A673 (cell line): ENCODE measurements at regions not wholly inside any gene's neighbourhood (a gene's known extent, or its start where the extent isn't known, plus 50 kb on each side); places are given as distances from the start of the nearest gene placed in this dataset.

Experiments
- BruUV-seq: library from RNA; stranded (reverse); fragments of 400-500 nt; replicated peaks from 2 replicates; lab custom pipeline; 2021; lab: Mats Ljungman, UMichigan
- CTCF ChIA-PET: fragments of 300-600 bp; sonication (Branson Sonifier 250); formaldehyde crosslinking; loops from one replicate; lab custom pipeline; 2022; ENCODE audit warnings: antibody characterized with exemption; lab: Charles Lee
- POLR2A ChIA-PET: fragments of 300-600 bp; sonication (Branson Sonifier 250); formaldehyde crosslinking; loops from one replicate; lab custom pipeline; 2022; ENCODE audit warnings: antibody characterized with exemption; ENCODE audit not compliant: low non-redundant PET; lab: Charles Lee
- DNase-seq: peaks from one replicate; pipeline ENCODE4 v3.0.0-alpha.2; 2015; ENCODE audit warnings: low spot score
- H3K27ac ChIP-seq: fragments of 200-600 bp; sonication (generic); 2 replicates; pipeline ENCODE4 v1.5.1; 2016; ENCODE audit warnings: mixed run types, low read depth, mild to moderate bottlenecking, mixed read lengths, antibody characterized with exemption, low read length; ENCODE audit not compliant: poor library complexity, severe bottlenecking
- H3K27me3 ChIP-seq: fragments of 200-600 bp; sonication (generic); replicated peaks from 2 replicates; pipeline ENCODE4 v1.6.1; 2017; ENCODE audit warnings: mixed run types, low read depth, mild to moderate bottlenecking, mixed read lengths, antibody characterized with exemption, low read length; ENCODE audit not compliant: insufficient read depth, poor library complexity
- H3K36me3 ChIP-seq: fragments of 200-600 bp; sonication (generic); 2 replicates; pipeline ENCODE4 v1.6.1; 2016; ENCODE audit warnings: mixed run types, mild to moderate bottlenecking, mixed read lengths, antibody characterized with exemption, low read length; ENCODE audit not compliant: insufficient read depth, poor library complexity, severe bottlenecking
- H3K4me1 ChIP-seq: fragments of 200-600 bp; sonication (generic); 2 replicates; pipeline ENCODE4 v1.6.1; 2017; ENCODE audit warnings: mixed run types, mild to moderate bottlenecking, mixed read lengths, antibody characterized with exemption, low read length; ENCODE audit not compliant: insufficient read depth, poor library complexity, severe bottlenecking
- H3K4me3 ChIP-seq: fragments of 200-600 bp; sonication (generic); 2 replicates; pipeline ENCODE4 v1.5.1; 2016; ENCODE audit warnings: low read depth, mixed run types, mild to moderate bottlenecking, mixed read lengths, low read length; ENCODE audit not compliant: poor library complexity, severe bottlenecking
- H3K9me3 ChIP-seq: fragments of 200-600 bp; sonication (generic); 2 replicates; pipeline ENCODE4 v1.6.1; 2016; ENCODE audit warnings: mixed run types, low read depth, mild to moderate bottlenecking, mixed read lengths, antibody characterized with exemption, low read length; ENCODE audit not compliant: poor library complexity, severe bottlenecking
- EZH2 ChIP-seq: fragments of 200-600 bp; sonication (generic); IDR thresholded peaks from 2 replicates; pipeline ENCODE4 v1.6.1; 2017; ENCODE audit warnings: borderline replicate concordance, low read depth, mild to moderate bottlenecking, mixed read lengths, antibody characterized with exemption, low read length; ENCODE audit not compliant: poor library complexity, severe bottlenecking
- intact Hi-C: fragments of 100-400 bp; cut with micrococcal nuclease; formaldehyde crosslinking; loops from one replicate; pipeline ENCODE4 v1.10.0; 2022; ENCODE audit not compliant: unreplicated experiment
- TF ChIP-seq, protein P1 (sequence below): fragments of 300-800, 200-600 bp; sonication (generic); conservative IDR thresholded peaks from 2 replicates; pipeline ENCODE4 v1.5.1; 2017; ENCODE audit warnings: low read depth, mild to moderate bottlenecking, antibody characterized with exemption, low read length, moderate library complexity, mixed read lengths

DNA sequence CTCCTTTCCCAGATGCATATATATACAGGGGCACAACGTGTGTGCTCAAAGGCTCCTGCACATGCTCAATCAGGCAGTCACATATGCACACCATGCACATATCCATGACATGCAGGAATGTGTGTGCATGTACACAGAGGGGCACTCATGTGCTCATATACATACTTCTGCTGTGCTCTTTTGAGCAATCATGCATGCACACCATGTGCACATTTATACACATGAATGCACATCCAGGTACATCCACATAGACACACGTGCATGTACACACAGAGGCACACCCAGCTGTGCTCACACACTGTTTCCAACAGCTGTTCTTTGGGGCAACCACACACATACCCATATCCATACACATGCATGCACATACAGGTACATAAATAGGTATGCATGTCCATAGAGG, 165.3 kb downstream of the SALL1 start:
- no TSS peak for BruUV-seq
- no peak for DNase-seq
- no peak overlapping the region for H3K4me3 ChIP-seq
- H3K36me3 ChIP-seq, result no peaks in the 10 kb centered on the region
- POLR2A ChIA-PET, result no interaction called here
- H3K4me1 ChIP-seq, result no peaks in the 10 kb centered on the region
- TF ChIP-seq, protein P1, sequence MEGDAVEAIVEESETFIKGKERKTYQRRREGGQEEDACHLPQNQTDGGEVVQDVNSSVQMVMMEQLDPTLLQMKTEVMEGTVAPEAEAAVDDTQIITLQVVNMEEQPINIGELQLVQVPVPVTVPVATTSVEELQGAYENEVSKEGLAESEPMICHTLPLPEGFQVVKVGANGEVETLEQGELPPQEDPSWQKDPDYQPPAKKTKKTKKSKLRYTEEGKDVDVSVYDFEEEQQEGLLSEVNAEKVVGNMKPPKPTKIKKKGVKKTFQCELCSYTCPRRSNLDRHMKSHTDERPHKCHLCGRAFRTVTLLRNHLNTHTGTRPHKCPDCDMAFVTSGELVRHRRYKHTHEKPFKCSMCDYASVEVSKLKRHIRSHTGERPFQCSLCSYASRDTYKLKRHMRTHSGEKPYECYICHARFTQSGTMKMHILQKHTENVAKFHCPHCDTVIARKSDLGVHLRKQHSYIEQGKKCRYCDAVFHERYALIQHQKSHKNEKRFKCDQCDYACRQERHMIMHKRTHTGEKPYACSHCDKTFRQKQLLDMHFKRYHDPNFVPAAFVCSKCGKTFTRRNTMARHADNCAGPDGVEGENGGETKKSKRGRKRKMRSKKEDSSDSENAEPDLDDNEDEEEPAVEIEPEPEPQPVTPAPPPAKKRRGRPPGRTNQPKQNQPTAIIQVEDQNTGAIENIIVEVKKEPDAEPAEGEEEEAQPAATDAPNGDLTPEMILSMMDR, result no peak
- TF ChIP-seq EZH2, result no peak
- no peaks in the 10 kb centered on the region for H3K27me3 ChIP-seq
- no peak overlapping the region for H3K27ac ChIP-seq
- no peaks in the 10 kb centered on the region for H3K9me3 ChIP-seq
- intact Hi-C loops, result no loop called here
- CTCF ChIA-PET, result no interaction called here

DNA sequence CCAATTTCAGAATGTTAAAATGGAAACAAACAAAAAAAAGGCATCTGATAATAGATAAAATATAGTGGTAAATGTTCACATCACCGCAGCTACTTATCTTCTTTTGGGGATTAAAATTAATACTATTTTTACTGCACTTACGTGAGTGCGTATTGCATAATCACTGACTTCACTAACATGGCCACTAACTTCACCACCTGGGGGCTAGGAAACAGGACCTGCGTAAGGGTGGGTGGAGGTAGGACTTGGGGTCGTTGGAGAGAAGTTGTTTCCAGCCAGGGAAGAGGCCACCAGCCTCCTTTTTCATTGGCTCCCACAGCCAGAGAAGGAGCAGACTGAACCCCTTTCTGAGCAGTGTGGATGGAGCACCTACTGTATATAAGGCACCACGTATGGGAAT, 166.4 kb downstream of the SALL1 start:
- ChIA-PET CTCF (no interaction called here), POLR2A (no interaction called here)
- no peak overlapping the region for H3K27ac ChIP-seq
- H3K36me3 ChIP-seq, result no peaks in the 10 kb centered on the region
- H3K9me3 ChIP-seq, result no peaks in the 10 kb centered on the region
- no peak overlapping the region for H3K4me3 ChIP-seq
- DNase-seq, result no peak
- intact Hi-C loops, result no loop called here
- no peak for TF ChIP-seq EZH2
- TF ChIP-seq, protein P1, result no peak
- BruUV-seq, result no TSS peak
- no peaks in the 10 kb centered on the region for H3K27me3 ChIP-seq
- H3K4me1 ChIP-seq, result no peaks in the 10 kb centered on the region

DNA sequence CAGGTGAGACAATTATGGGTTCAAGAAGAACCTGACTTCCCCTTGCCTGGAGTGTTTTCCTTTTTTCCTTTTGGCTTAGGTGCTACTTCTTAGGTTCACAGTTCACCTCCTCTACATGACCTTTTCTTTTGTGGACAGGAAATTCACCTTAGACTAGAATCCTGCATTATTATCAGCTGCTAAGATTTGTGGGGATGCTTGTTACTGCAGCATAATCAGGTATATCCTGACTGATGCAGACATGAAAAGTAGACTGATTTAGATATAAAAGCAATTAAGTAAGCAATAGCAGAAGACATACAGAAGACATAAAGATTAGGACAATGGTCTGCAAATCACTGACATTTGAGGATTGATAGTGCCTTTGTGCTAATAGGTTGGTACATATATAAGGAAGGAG, 168.3 kb downstream of the SALL1 start:
- H3K36me3 ChIP-seq, result no peaks in the 10 kb centered on the region
- no peak overlapping the region for H3K4me3 ChIP-seq
- no peaks in the 10 kb centered on the region for H3K9me3 ChIP-seq
- DNase-seq, result no peak
- H3K27ac ChIP-seq, result no peak overlapping the region
- ChIA-PET CTCF (no interaction called here), POLR2A (no interaction called here)
- BruUV-seq, result no TSS peak
- H3K4me1 ChIP-seq, result no peaks in the 10 kb centered on the region
- intact Hi-C loops, result no loop called here
- no peaks in the 10 kb centered on the region for H3K27me3 ChIP-seq
- no peak for TF ChIP-seq EZH2
- TF ChIP-seq, protein P1, result no peak
